AG20443 (cell line): ENCODE measurements at regions not wholly inside any gene's neighbourhood (a gene's known extent, or its start where the extent isn't known, plus 50 kb on each side); places are given as distances from the start of the nearest gene placed in this dataset.
"Not testable (repeated sequence)": the region's sequence is repeated elsewhere in the genome, so short reads cannot be mapped to it uniquely, and the experiment has no call there.

Experiments
- DNase-seq: peaks from one replicate; pipeline ENCODE4 v3.0.0; 2012; ENCODE audit warnings: low spot score, mixed read lengths

- DNase-seq = no peak
Measured at GRCh38 chr5:91315701-91316100, 67.4 kb downstream of the ARRDC3 start.

GRCh38 chr5:91313757-91314673 lies 69.1 kb downstream of the ARRDC3 start:
- peak; percentile 87 for DNase-seq

DNA sequence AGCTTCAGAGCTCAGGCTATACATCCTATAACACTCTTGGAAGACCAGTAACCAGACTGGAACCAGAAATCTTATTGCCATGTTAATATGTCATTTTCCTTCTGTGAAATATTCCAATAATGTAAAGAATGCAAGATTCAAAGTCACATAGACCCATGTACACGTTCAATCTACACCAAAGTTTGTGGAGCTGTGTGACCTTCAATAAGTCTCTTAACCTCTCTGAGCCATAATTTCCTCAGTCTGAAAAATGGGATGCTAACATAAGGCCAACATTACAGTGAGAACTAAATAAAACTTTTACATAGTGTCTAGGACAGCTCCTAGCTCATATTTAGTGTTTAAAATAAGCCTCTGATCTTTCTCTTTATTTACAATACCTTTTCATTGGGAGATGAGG lies 70.4 kb downstream of the ARRDC3 start:
- no peak for DNase-seq

GRCh38 chr5:91311697-91312501 lies 71.2 kb downstream of the ARRDC3 start:
- DNase-seq = peak; percentile 91

DNA sequence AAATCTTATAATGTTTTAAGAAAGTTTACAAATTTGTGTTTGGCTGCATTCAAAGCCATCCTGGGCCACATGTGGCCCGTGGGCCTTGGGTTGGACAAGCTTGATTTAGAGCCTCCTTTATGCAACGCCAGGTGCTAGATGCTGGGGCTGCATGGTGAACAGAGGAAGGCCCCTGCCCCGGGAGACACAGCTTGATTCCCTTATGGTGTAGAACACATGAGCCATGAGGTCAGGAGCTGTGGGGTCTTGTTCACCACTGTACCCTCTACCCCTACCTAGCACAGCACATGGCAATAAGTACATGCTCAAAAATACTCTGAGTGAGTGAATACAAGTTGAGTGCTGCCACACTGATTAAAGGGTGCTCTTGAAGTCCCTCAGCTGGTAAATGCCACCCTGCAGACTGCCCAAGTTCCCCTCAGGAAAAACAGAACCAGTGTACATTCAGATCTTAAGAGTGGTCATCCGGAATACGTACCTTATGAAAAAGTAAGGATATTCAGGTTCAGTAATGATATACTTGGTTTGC lies 71.9 kb downstream of the ARRDC3 start:
- DNase-seq = no peak

GRCh38 chr5:91308157-91308556 lies 75.0 kb downstream of the ARRDC3 start:
- not testable (repeated sequence) for DNase-seq

- peak; percentile 87 for DNase-seq
Measured at GRCh38 chr5:91307048-91307447, 76.1 kb downstream of the ARRDC3 start.

DNA sequence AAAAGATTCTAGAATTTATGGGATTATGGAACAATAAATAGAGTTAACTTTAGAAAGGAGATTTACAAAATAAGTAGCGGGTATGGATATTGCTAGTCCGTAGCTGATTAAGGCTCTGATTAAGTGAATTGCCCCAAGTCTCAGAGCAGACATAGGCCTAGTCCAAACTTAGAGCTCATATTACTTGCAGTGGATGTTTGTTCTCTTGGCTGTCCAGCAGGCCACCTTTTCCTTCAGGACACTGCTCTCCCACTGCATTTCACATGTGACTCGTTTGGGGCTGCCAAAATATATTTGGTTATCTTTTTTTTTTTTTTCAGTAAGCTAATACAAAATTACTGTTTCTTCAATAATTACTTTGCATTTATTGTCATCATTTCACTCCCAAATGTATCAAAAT lies 76.6 kb downstream of the ARRDC3 start:
- peak; percentile 20 for DNase-seq

- no peak for DNase-seq
Measured at GRCh38 chr5:91305640-91306039, 77.5 kb downstream of the ARRDC3 start.

GRCh38 chr5:91304015-91304414 lies 79.1 kb downstream of the ARRDC3 start:
- DNase-seq = not testable (repeated sequence)

- no peak for DNase-seq
Measured at GRCh38 chr5:91302958-91303357, 80.2 kb downstream of the ARRDC3 start.

DNA sequence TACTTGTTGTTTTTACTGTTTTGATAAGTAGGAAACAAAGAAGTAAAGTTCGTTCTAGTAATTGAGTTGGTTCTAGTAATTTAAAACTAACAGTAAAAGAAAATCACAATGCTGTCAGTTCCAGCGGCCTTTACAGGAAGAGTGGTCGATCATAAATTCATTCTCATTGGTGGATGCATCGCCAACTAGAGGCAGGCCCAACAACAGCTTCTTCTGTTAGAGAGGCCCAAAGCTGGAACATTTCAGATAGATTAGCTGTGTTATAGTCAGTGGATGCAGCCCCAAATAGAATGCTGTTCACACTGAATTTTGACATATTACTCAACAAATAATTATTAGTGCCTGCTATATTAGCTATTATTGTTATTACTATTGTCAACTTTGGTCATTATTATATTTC lies 80.8 kb downstream of the ARRDC3 start:
- no peak for DNase-seq

DNA sequence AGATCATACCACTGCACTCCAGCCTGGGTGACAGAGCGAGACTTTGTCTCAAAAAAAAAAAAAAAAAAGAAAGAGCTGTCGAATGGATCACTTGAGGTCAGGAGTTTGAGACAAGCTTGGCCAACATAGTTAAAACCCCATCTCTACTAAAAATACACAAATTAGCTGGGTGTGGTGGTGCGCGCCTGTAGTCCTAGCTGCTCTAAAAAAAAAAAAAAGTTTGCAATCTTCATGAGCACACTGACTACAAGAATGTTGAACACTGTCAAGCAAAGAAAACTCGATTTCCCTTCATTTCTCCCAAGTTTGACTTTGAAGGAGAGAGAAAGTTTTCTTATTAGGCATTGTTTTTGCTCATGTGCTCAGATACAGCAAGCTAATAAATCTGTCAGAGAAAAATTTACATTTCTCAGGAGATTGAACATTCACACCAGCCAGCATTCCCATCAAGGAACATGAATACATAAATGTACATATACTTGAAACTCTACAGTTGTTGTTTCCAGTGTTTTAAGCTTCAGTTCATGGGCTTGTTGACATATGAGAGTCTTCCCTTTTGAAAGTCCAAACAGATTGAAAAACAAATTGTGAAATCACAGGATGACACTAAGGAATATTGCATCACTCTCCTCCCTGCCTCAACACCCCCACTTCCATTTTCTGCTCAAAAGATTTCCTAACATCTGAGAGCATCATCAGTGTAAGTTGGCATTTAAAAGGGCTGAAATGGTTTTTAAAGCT lies 81.8 kb downstream of the ARRDC3 start:
- DNase-seq = peak; percentile 63

DNA sequence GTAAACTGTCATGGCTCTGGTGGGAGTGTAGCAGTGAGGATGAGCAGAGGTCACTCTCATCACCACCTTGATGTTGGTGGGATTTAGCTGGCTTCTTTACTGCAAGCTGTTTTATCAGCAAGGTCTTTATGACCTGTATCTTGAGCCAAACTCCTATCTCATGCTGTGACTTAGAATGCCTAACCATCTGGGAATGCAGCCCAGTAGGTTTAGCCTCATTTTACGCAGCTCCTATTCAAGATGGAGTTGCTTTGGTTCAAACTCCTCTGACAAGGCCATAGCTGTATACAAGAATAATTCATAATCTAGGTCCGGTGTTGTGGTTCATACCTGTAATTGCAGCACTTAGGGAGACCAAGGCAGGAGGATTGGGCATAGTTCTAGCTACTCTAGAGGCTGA lies 85.1 kb downstream of the ARRDC3 start:
- DNase-seq = no peak

DNA sequence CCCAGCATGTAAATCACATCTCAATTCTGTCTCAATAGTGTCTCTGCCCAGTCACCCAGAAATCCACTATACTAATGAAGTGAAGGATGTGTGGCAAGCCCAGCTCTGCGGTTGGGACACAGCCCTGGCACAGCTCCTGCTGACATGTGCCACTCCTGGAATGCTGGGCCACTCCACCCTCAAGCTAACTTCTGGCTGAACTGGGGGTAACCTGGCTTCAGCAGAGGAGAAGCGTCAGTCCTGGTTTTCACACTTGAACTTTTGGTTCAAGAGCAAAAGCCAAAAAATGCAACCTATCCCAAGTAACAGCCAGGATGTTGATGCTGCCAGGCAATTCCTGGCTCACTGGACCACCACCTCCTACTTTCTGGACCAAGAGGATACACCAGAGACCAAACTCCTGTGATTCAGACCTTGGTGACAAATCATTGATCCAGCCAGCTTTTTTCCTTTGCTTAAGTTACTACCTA lies 86.4 kb downstream of the ARRDC3 start:
- DNase-seq = peak; percentile 82

DNA sequence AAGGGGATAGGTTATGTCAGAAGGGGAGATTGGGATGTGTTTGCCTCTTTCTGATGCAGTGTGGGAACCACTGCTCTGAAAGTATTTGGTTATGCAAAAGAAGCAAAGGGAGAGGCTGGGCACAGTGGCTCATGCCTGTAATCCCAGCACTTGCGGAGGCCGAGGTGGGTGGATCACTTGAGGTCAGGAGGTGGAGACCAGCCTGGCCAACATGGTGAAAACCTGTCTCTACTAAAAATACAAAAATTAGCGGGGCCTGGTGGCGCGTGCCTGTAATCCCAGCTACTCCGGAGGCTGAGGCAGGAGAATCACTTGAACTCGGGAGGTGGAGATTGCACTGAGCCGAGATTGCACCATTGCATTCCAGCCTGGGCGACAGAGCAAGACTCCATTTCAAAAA lies 87.0 kb downstream of the ARRDC3 start:
- DNase-seq = peak; percentile 27

DNA sequence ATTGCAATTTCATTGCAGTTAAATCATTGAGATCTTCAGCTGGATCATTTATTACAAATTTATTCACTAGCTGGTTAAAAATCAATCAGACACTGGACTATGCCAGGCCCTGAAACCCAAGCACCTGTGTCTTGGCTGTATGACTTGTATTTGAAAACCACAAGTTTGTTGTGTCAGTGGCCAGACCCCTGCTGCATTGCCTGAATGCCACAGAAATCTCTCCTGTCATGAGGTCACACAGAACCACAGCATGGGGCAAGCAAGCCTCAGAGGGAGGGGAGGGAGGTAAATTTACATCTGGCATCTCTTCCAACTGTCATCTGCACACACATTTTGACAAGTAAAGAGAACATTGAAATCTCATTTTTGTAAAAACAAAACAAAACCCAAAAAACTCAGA lies 90.0 kb downstream of the ARRDC3 start:
- peak; percentile 29 for DNase-seq

- no peak for DNase-seq
Measured at GRCh38 chr5:91291628-91292569, 91.2 kb downstream of the ARRDC3 start.

DNA sequence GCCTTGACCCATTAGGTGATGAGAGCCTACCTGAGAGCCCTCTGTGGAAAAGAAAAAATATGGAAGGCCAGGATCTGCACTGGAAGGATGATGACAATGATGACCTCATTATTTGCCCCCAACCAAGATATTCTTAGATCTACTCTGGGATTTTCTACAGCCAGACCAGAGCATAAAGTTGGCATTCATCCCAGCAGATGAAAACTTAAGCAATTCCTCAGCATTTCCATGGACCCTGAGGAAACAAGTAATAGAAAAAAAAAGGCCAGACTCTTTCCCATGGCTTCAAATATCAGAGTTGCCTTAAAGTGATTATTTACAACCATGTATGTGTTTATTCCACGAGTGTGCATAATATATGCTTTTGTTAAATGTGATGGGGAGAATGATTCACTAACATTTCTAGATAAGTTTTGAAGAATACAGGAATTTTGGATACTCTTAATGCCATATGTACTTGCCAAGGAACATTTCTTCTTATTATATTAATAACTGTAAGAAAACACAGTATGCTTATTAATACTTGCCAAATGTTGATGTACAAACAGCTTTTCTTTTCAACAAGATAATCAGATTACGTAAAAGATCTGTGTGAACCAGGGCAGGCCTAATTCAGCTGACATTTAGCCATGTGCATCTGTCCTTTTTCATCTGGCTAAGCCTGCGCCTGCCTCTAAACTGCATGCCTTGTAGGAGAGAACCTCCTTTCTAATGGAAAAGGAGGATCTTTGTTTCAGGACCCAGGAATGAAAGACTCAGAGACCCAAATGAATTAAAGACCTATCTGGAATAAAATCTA lies 94.8 kb downstream of the ARRDC3 start:
- peak; percentile 32 for DNase-seq

- DNase-seq = not testable (repeated sequence)
Measured at GRCh38 chr5:91285062-91285461, 98.1 kb downstream of the ARRDC3 start.
